ENCODE measurements at regions not wholly inside any gene's neighbourhood (a gene's known extent, or its start where the extent isn't known, plus 50 kb on each side); places are given as distances from the start of the nearest gene placed in this dataset.
A peak's percentile ranks its signal among the peaks of the same experiment; 100 is the strongest.

DNA sequence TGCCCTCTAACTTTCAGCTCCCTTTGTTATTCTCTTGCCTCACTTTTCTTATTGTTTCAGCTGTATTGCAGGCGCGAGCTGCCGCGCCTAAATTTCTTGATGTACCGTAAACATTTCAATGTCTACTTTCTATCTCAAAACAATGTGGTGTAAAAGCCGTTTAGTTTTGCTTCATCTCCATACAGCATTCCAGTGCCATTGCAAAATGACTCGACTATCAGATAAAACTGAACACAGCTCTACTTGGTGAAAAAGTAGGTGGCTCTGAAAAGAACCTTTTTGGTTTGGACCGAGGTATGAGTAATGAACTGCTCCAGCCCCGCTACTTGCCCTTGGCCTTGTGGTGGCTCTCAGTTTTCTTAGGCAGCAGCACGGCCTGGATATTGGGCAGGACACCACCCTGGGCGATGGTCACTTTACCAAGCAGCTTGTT, 74.6 kb downstream of the OR2B2 start:
- Histone ChIP-seq H3K4me3 (peak overlapping the region; percentile 62 to 87 (median 76)), H3K9me3 (no peaks in the 10 kb centered on the region), H3K27ac (peak overlapping the region; percentile 88 to 98 (median 95)), H3K36me3 (peaks cover 0 to 8% (median 0%) of the 10 kb centered on the region in 9 donors), H3K4me1 (peaks cover 0 to 33% (median 20%) of the 10 kb centered on the region in 12 donors), H3K27me3 (no peaks in the 10 kb centered on the region)
- intact Hi-C loops (cut with DNase I): loop anchor here in 4 of 10 donors (1.0 to 10.0 kb wide), 7 partner anchors 27 to 1813 kb away; partner anchors contain the start of gene ZSCAN31 (in 1 of the 4)
- DNase-seq (no peak), ATAC-seq (peak; percentile 30 to 60 (median 52))
- WGBS, 4 donors: 0 to 1% (median 1%) methylated on average over 9 to 11 of the region's 11 CpGs
- no peak for TF ChIP-seq POLR2A (IDR thresholded peaks at IDR 0.05)
- TF ChIP-seq CTCF (IDR thresholded peaks at IDR 0.05): no peak

DNA sequence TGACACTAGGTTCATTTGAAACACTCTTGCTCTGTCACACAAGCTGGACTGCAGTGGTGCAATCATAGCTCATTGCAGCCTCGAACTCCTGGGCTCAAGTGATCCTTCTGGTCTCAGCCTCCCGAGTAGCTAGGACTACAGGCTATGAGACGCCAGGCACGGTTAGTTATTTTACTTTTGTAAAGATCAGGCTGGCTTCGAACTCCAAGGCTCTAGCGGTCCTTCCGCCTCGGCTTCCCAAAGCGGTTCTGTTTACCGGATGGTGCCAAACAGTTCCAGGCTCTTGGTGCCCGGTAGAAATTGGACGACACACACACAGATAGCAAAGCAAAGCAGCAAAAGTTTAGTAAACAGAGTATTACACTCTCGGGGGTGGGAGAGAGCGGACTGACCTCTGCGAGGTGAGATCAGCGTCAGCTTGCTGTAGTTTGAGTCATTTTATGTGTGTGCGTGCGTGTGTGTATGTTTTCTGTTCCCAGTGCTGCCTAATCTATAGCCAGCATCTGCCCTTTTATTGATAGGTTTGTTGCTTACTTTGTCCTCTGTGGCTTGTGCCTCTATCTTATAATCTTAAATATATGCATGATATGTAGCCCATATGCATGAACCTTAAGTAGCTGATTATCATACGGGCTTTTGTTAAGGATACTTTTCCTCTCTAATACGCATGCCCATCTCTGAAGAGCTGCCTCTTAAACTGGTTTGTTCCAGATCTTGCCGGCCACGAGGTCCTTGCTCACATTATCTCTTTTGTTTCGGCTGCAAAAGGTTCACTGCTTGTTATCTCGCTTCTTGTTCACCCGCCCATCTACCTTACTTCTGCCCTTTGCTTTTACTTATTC, 75.2 kb downstream of the OR2B2 start:
- no peaks in the 10 kb centered on the region for H3K27me3 ChIP-seq
- H3K4me3 ChIP-seq: peak overlapping the region; percentile 62 to 87 (median 76)
- DNase-seq (peak in 4 of 5 donors; percentile 36 to 51 (median 46)), ATAC-seq (peak; percentile 43 to 73 (median 66))
- intact Hi-C loops (cut with DNase I): loop anchor here in 3 of 10 donors (5.0 to 10.0 kb wide), 4 partner anchors 35 to 1812 kb away; partner anchors contain the start of gene ZSCAN31 (in 1 of the 3)
- H3K27ac ChIP-seq: peak overlapping the region; percentile 88 to 98 (median 95)
- no peaks in the 10 kb centered on the region for H3K9me3 ChIP-seq
- TF ChIP-seq CTCF (IDR thresholded peaks at IDR 0.05) (no peak), POLR2A (IDR thresholded peaks at IDR 0.05) (peak in 1 of 2 donors; percentile 6)
- peaks cover 0 to 8% (median 0%) of the 10 kb centered on the region in 9 donors for H3K36me3 ChIP-seq
- H3K4me1 ChIP-seq: peaks cover 0 to 34% (median 20%) of the 10 kb centered on the region in 12 donors
- 0 to 2% (median 1%) methylated on average over 25 of the region's 25 CpGs for WGBS, 4 donors

DNA sequence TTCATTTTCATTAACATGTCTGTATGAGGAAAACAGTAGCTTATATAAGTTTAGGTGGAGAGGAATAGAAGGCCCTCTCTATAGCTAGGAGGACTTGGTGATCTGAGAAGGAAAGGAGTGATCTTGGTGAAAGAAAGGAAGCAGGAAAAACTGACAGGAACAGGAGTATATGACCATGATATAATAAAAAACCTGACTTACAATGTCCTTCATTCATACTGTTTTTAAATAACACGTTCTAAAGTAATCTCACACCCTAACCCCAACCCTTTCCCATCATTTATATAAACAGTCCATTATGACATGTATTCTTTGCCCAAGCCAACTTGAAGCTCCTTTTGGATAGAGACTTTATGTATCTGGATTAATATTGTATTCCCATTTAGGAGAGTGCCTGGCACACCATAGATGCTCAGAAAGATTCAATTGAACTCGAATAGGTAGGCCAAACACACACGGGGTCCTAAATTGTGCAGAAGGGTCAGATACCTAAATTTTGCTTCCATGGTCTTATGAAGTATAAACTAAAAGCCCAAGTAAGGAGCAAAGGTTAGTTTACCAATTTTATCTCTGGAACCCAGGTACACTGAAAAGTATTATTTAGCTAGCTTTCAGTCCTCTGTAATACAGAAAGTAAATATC, 75.9 kb downstream of the OR2B2 start:
- ATAC-seq (no peak), DNase-seq (no peak)
- intact Hi-C loops (cut with DNase I): loop anchor here in 3 of 10 donors (5.0 to 10.0 kb wide), 4 partner anchors 36 to 1811 kb away; partner anchors contain the start of gene ZSCAN31 (in 1 of the 3)
- Histone ChIP-seq H3K4me1 (peaks cover 0 to 39% (median 21%) of the 10 kb centered on the region in 12 donors), H3K4me3 (peak overlapping the region in 11 of 12 donors; percentile 62 to 87 (median 78)), H3K27me3 (no peaks in the 10 kb centered on the region), H3K9me3 (no peaks in the 10 kb centered on the region), H3K27ac (peak overlapping the region; percentile 88 to 98 (median 95)), H3K36me3 (peaks cover 0 to 8% (median 0%) of the 10 kb centered on the region in 9 donors)
- no peak for TF ChIP-seq POLR2A (IDR thresholded peaks at IDR 0.05)
- no peak for TF ChIP-seq CTCF (IDR thresholded peaks at IDR 0.05)
- WGBS, 4 donors: 21 to 38% (median 27%) methylated on average over 3 of the region's 3 CpGs
